ENCODE measurements at regions not wholly inside any gene's neighbourhood (a gene's known extent, or its start where the extent isn't known, plus 50 kb on each side); places are given as distances from the start of the nearest gene placed in this dataset.

DNA sequence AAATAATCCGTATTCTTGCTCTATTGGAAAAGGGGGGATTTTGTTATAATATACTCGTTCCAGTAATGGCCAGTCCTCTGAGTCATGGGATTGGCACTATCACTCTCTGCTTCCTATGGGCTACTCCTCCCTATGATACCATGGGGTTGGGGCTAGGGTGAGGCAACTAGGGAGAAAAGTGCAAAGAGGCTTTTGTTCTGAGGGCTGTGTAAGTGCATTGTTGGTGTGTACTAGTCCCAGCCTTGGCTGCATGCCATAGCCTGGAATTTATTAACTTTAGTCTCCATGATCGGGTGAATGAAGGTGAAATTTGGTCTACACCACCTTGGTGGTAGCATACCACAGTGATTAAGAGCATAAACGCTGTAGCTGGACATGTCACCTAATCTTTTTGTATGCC lies 247.6 kb downstream of the RPAP3 start:
- no peak overlapping the region for H2AFZ ChIP-seq (replicated peaks; ENCODE audit: low read length, poor library complexity)
- no peaks in the 10 kb centered on the region for H3K79me1 ChIP-seq (ENCODE audit: low read depth in 1 of 2, low read length in 2 of 2)
- no peak for TF ChIP-seq SMC3 (IDR thresholded peaks at IDR 0.05; ENCODE audit: low read depth, low read length)
- no peak for TF ChIP-seq RFX5 (IDR thresholded peaks at IDR 0.05; ENCODE audit: low read depth, low read length)
- no peak for TF ChIP-seq RAD21 (IDR thresholded peaks at IDR 0.05; ENCODE audit: low read length)
- TF ChIP-seq RCOR1 (IDR thresholded peaks at IDR 0.05; ENCODE audit: insufficient replicate concordance, low read length) = no peak
- no peak for TF ChIP-seq MXI1 (IDR thresholded peaks at IDR 0.05; ENCODE audit: borderline replicate concordance, low read depth, low read length)
- TF ChIP-seq POLR2A (IDR thresholded peaks at IDR 0.05; ENCODE audit: low read depth, low read length) = no peak
- no CpG with 5 or more reads among the region's 4 CpGs for WGBS, 2 experiments (ENCODE audit: extremely low coverage in 2 of 2, insufficient read length in 1 of 2)
- H2BK5ac ChIP-seq (ENCODE audit: low read depth, low read length, poor library complexity, severe bottlenecking) = no peak overlapping the region
- no peak overlapping the region for H2BK120ac ChIP-seq (ENCODE audit: low read depth, low read length)
- H3K56ac ChIP-seq (ENCODE audit: extremely low read depth, insufficient read depth, low read length) = no peak overlapping the region
- H3K4ac ChIP-seq (ENCODE audit: low read depth, low read length) = no peak overlapping the region
- no peak overlapping the region for H2AK5ac ChIP-seq (ENCODE audit: low read depth, low read length)
- ChIA-PET POLR2A (ENCODE audit: unreplicated experiment) (no interaction called here), CTCF (no interaction called here)
- no peaks in the 10 kb centered on the region for H3K9me1 ChIP-seq (ENCODE audit: insufficient read depth, low read length)
- H4K20me1 ChIP-seq (ENCODE audit: insufficient read depth, low read length) = no peaks in the 10 kb centered on the region
- no peak overlapping the region for H3K4me3 ChIP-seq (ENCODE audit: insufficient read depth, low read depth, low read length)
- H3K27me3 ChIP-seq (ENCODE audit: control insufficient read depth, insufficient read depth, low read length) = peaks cover 4% of the 10 kb centered on the region
- no peak overlapping the region for H2AK9ac ChIP-seq (replicated peaks; ENCODE audit: low read depth, low read length, poor library complexity)
- intact Hi-C loops (cut with micrococcal nuclease) = no loop called here
- H4K5ac ChIP-seq (ENCODE audit: low read depth, low read length) = no peak overlapping the region
- ATAC-seq (ENCODE audit: low read depth) = no peak
- H3K14ac ChIP-seq (replicated peaks; ENCODE audit: low read depth, low read length) = no peak overlapping the region
- no peaks in the 10 kb centered on the region for H3K4me1 ChIP-seq (ENCODE audit: control insufficient read depth, insufficient read depth, low read length)
- H3K4me2 ChIP-seq (ENCODE audit: low read depth, low read length) = no peak overlapping the region
- no TSS peak for BruUV-seq (replicated peaks)
- in situ Hi-C loops (cut with MboI; ENCODE audit: low sequenced_read_pairs) = no loop called here
- H4K91ac ChIP-seq (ENCODE audit: insufficient read depth, low read depth, low read length) = no peak overlapping the region
- H4K8ac ChIP-seq (ENCODE audit: low read depth in 2 of 2, low read length in 2 of 2) = no peak overlapping the region
- H2BK20ac ChIP-seq (ENCODE audit: low read depth, low read length) = no peak overlapping the region
- no peak overlapping the region for H3K9ac ChIP-seq (ENCODE audit: low read depth, low read length)
- H3K27ac ChIP-seq (ENCODE audit: insufficient read depth, low read length) = no peak overlapping the region
- no peaks in the 10 kb centered on the region for H3K36me3 ChIP-seq (ENCODE audit: control insufficient read depth, insufficient read depth, low read length)
- dilution Hi-C loops (cut with HindIII; ENCODE audit: low sequenced_read_pairs, unreplicated experiment) = no loop called here
- no peak overlapping the region for H3K23ac ChIP-seq (ENCODE audit: low read depth, low read length)
- no peak for DNase-seq
- no peak overlapping the region for H2BK15ac ChIP-seq (ENCODE audit: low read depth, low read length)
- H3K9me3 ChIP-seq (ENCODE audit: control insufficient read depth, insufficient read depth, low read length) = 0 out of 2 replicates have a peak, but pooled peaks cover 1% of the 10 kb centered on the region
- H3K18ac ChIP-seq (ENCODE audit: low read depth, low read length) = no peak overlapping the region
